ENCODE measurements at regions not wholly inside any gene's neighbourhood (a gene's known extent, or its start where the extent isn't known, plus 50 kb on each side); places are given as distances from the start of the nearest gene placed in this dataset.

GRCh38 chr5:171592076-171592475, 172.6 kb downstream of the FGF18 start:
- TF ChIP-seq CTCF (IDR thresholded peaks at IDR 0.05) (no peak), POLR2A (IDR thresholded peaks at IDR 0.05) (no peak)

Measured in ovary (tissue), 3 donors.